Stomach (tissue), 8 donors: ENCODE measurements at regions not wholly inside any gene's neighbourhood (a gene's known extent, or its start where the extent isn't known, plus 50 kb on each side); places are given as distances from the start of the nearest gene placed in this dataset.

Experiments used
- DNase-seq, 2 donors: peaks; one replicate each; pipeline versions ENCODE4 v3.0.0 to v3.0.0-alpha.2; 2013 to 2019
- H3K27ac ChIP-seq, 5 donors: fragments of 200-600 bp in 4 of 5; sonication (generic) in 4 of 5; one replicate each; pipeline ENCODE4 v1.5.1; 2013 to 2019; ENCODE audit warnings: mild to moderate bottlenecking in 1 of 5, moderate library complexity in 1 of 5
- H3K27me3 ChIP-seq, 3 donors: fragments of 200-600 bp; sonication (generic); one replicate each; pipeline ENCODE4 v1.5.1; 2017 to 2019; ENCODE audit warnings: mixed run types in 1 of 3
- H3K36me3 ChIP-seq, 4 donors: fragments of 200-600 bp; sonication (generic); 1 replicate in 3 of 4; 2 replicates in 1 of 4; pipeline ENCODE4 v1.5.1; 2016 to 2019
- H3K4me1 ChIP-seq, 4 donors: fragments of 200-600 bp; sonication (generic); one replicate each; pipeline ENCODE4 v1.5.1; 2016 to 2019
- H3K4me3 ChIP-seq, 4 donors: fragments of 200-600 bp; sonication (generic) in 3 of 4; one replicate each; pipeline ENCODE4 v1.5.1; 2016 to 2019; ENCODE audit warnings: mild to moderate bottlenecking in 1 of 4
- H3K9me3 ChIP-seq, 4 donors: fragments of 200-600 bp; sonication (generic); one replicate each; pipeline ENCODE4 v1.5.1; 2016 to 2019
- EP300 ChIP-seq: sonication (generic); formaldehyde crosslinking; IDR thresholded peaks from one replicate; pipeline ENCODE4 v1.6.1; 2017; ENCODE audit warnings: antibody characterized with exemption
- POLR2A ChIP-seq, 4 donors: fragments of 450-650 bp; IDR thresholded peaks; one replicate each; pipeline ENCODE4 v1.6.1; 2016; ENCODE audit warnings: antibody characterized with exemption in 4 of 4, control low read depth in 2 of 4, mild to moderate bottlenecking in 1 of 4, moderate library complexity in 1 of 4
- POLR2AphosphoS5 ChIP-seq, 3 donors: sonication (generic); formaldehyde crosslinking; IDR thresholded peaks; one replicate each; pipeline ENCODE4 v1.6.1; 2016; ENCODE audit warnings: antibody characterized with exemption in 3 of 3
- WGBS, 5 donors: extraction: QIAGEN DNeasy Blood & Tissue Kit in 3 of 5; methylation state at CpG; one replicate each; pipeline versions ENCODE4 v1.1.5 to v1.1.7; 2013 to 2018; 5-methylcytosine and 5-hydroxymethylcytosine counted together
- intact Hi-C: fragments of 100-400 bp; cut with DNase I; formaldehyde crosslinking; loops from one replicate; pipeline ENCODE4 v1.15.1; 2023; ENCODE audit warnings: low total_unique reads
- TF ChIP-seq, protein P1 (sequence below), 7 experiments: fragments of 450-650 bp in 4 of 7; fragments of 200-600 bp in 3 of 7; sonication (generic) in 3 of 7; IDR thresholded peaks; one replicate each; pipeline ENCODE4 v1.5.1; 2016 to 2019; ENCODE audit warnings: antibody characterized with exemption in 7 of 7, control low read depth in 2 of 7, mild to moderate bottlenecking in 1 of 7
- donor health status: healthy with polysubstance abuse.
- donor health status: Bipolar disorder and iron deficiency.
- donor health status: healthy.

DNA sequence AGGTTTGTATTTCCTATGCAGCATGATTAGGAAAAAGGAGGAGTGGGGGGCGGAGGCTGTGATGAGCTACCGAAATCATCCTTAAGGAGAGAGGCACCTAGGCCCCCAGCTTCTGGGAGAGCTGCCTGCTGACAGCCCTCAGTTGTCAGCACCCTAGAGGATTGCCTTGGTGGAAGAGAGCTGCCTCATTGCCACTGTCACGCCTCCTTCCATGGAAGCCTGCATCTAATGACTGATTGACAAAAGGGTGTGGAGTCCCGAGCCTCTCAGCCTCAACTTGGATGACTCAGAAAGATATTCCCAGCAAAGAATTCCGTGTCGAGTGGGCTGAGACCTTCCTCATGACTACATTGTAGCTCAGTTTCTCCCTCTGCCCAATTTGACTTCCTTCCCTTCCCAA, 320.4 kb upstream of the PROK2 start:
- TF ChIP-seq EP300 (no peak), POLR2AphosphoS5 (IDR thresholded peaks at IDR 0.05) (no peak)
- Histone ChIP-seq H3K27ac (no peak overlapping the region), H3K36me3 (no peaks in the 10 kb centered on the region), H3K9me3 (no peaks in the 10 kb centered on the region), H3K4me1 (peaks cover 9 to 26% (median 17%) of the 10 kb centered on the region in 4 donors), H3K27me3 (peaks cover 0 to 8% (median 0%) of the 10 kb centered on the region in 3 donors), H3K4me3 (no peak overlapping the region)
- WGBS, 5 donors, result 72 to 87% (median 78%) methylated on average over 6 of the region's 6 CpGs
- DNase-seq, result no peak
- intact Hi-C loops, result no loop called here

DNA sequence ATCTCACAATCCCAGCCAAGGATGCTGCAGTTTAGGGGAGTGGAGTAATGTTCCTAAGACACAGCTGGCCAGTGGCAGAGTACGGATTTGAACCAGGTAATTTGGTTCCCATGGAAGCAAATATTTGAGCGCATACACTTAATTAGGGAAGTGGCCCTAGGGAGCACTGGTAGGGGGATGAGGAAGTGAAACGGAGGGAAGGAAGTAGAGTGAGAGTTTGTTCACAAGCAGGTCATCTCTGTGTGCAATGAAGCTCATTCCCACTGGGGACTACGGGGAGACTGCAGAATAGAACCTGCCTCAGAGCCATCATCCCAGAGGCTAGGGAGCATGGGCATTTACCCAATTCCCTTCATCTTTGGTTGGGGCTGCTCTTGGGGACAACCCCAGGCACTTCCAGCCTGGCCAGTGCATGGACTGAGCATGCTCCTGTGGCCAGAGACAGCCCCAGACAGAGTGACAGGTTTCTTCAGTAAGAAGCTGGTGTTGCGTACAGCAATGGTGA, 317.2 kb upstream of the PROK2 start:
- TF ChIP-seq POLR2AphosphoS5 (IDR thresholded peaks at IDR 0.05) (no peak), EP300 (no peak), POLR2A (IDR thresholded peaks at IDR 0.05) (no peak)
- TF ChIP-seq, protein P1, sequence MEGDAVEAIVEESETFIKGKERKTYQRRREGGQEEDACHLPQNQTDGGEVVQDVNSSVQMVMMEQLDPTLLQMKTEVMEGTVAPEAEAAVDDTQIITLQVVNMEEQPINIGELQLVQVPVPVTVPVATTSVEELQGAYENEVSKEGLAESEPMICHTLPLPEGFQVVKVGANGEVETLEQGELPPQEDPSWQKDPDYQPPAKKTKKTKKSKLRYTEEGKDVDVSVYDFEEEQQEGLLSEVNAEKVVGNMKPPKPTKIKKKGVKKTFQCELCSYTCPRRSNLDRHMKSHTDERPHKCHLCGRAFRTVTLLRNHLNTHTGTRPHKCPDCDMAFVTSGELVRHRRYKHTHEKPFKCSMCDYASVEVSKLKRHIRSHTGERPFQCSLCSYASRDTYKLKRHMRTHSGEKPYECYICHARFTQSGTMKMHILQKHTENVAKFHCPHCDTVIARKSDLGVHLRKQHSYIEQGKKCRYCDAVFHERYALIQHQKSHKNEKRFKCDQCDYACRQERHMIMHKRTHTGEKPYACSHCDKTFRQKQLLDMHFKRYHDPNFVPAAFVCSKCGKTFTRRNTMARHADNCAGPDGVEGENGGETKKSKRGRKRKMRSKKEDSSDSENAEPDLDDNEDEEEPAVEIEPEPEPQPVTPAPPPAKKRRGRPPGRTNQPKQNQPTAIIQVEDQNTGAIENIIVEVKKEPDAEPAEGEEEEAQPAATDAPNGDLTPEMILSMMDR (IDR thresholded peaks at IDR 0.05), result no peak
- Histone ChIP-seq H3K27ac (no peak overlapping the region), H3K4me3 (no peak overlapping the region), H3K36me3 (no peaks in the 10 kb centered on the region), H3K9me3 (no peaks in the 10 kb centered on the region), H3K27me3 (peaks cover 0 to 12% (median 0%) of the 10 kb centered on the region in 3 donors), H3K4me1 (peaks cover 9 to 34% (median 15%) of the 10 kb centered on the region in 4 donors)
- peak in 1 of 2 donors; percentile 42 for DNase-seq
- intact Hi-C loops, result no loop called here
- 54 to 69% (median 61%) methylated on average over 5 of the region's 5 CpGs for WGBS, 5 donors

DNA sequence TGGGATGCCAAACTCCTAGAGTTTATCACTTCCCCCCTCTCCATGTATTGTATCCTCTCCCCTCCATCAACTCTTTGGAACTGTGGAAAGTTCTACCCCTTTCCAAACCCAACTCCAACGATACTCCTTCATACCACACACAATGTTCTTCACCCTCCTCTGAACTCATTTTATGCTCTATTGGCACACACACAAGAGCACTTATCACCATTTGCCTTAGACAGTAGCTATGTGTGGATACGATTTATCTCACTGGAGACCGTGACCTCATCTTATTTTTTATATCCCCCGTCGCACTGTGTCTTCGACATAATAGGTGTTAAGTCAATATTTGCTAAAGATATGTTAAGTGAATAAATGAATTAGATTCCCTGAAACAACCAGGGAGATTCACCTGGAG, 316.5 kb upstream of the PROK2 start:
- no peaks in the 10 kb centered on the region for H3K36me3 ChIP-seq
- whole genome bisulfite sequencing, 5 donors, result 31 to 54% (median 35%) methylated on average over 6 of the region's 6 CpGs
- H3K27me3 ChIP-seq, result peaks cover 0 to 12% (median 0%) of the 10 kb centered on the region in 3 donors
- H3K9me3 ChIP-seq, result no peaks in the 10 kb centered on the region
- H3K4me3 ChIP-seq, result no peak overlapping the region
- DNase-seq, result no peak
- intact Hi-C loops, result no loop called here
- TF ChIP-seq, protein P1 (IDR thresholded peaks at IDR 0.05), result no peak
- no peak for TF ChIP-seq POLR2AphosphoS5 (IDR thresholded peaks at IDR 0.05)
- TF ChIP-seq EP300, result no peak
- no peak for TF ChIP-seq POLR2A (IDR thresholded peaks at IDR 0.05)
- H3K27ac ChIP-seq, result peak overlapping the region in 1 of 5 donors; percentile 61
- H3K4me1 ChIP-seq, result peaks cover 9 to 34% (median 15%) of the 10 kb centered on the region in 4 donors

DNA sequence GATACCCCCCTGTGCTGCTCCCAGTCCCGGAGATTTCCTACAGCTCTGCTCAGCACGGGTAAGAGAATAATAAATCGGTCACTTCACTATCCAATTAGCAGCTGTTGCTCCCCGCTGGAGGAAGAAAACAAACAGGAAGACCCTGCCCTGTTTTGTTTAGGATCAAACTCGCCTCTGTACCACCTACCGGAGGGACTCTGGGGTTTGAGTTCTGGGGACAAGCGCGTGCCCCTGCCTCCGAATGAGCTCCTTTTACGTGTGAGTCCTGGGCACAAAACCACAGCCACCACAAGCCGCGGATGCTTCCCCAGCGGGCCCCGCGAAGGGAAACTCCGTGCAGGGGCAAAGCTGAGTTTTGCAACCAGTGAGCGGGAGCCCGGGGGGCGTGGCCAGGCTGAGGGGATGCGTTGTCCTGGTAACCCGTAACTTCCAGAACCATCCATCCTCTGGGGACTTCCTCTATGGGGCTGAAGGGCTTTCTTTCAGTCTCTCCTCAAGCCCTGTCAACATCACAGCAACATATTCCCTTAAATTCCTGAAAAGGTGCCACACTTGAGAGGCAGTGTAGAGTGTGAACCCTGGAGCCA, 315.7 kb upstream of the PROK2 start:
- Histone ChIP-seq H3K4me1 (peaks cover 9 to 34% (median 15%) of the 10 kb centered on the region in 4 donors), H3K9me3 (no peaks in the 10 kb centered on the region), H3K4me3 (peak overlapping the region; percentile 26 to 42 (median 34)), H3K36me3 (no peaks in the 10 kb centered on the region), H3K27ac (peak overlapping the region in 4 of 5 donors; percentile 15 to 68 (median 62)), H3K27me3 (peaks cover 0 to 12% (median 0%) of the 10 kb centered on the region in 3 donors)
- intact Hi-C loops, result no loop called here
- 0 to 16% (median 1%) methylated on average over 6 to 21 of the region's 21 CpGs for WGBS, 5 donors
- TF ChIP-seq EP300 (no peak), POLR2AphosphoS5 (IDR thresholded peaks at IDR 0.05) (peak; percentile 19 to 55 (median 24)), POLR2A (IDR thresholded peaks at IDR 0.05) (no peak)
- DNase-seq, result peak; percentile 75 to 95

DNA sequence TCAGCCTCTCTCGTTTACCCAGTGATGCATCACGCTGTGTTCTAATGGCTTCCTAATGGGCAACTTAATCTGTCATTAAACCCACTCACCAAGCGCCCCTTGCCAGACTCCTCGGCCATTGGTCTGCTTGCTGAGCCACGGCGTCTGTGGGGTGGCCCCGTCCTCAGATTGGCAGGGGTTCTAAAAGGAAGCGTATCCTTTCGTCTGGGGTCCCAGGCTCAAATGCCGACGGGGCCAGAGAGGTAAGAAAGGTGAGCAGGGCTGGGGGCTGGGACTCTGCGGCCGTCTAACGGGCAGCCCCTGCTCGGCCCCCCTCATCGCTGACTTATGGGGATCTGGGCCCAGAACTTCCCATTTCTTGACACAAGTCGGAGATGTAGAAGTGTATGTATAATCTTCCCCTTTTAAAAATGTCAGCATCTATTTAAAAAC, 315.1 kb upstream of the PROK2 start:
- Histone ChIP-seq H3K27me3 (peaks cover 0 to 12% (median 0%) of the 10 kb centered on the region in 3 donors), H3K4me3 (peak overlapping the region; percentile 26 to 42 (median 34)), H3K4me1 (peaks cover 9 to 34% (median 15%) of the 10 kb centered on the region in 4 donors), H3K27ac (peak overlapping the region in 4 of 5 donors; percentile 15 to 68 (median 62)), H3K9me3 (no peaks in the 10 kb centered on the region), H3K36me3 (no peaks in the 10 kb centered on the region)
- intact Hi-C loops, result no loop called here
- TF ChIP-seq EP300 (no peak), POLR2AphosphoS5 (IDR thresholded peaks at IDR 0.05) (no peak), POLR2A (IDR thresholded peaks at IDR 0.05) (no peak)
- TF ChIP-seq, protein P1 (IDR thresholded peaks at IDR 0.05), result no peak
- peak in 1 of 2 donors; percentile 56 for DNase-seq
- 20 to 42% (median 21%) methylated on average over 17 of the region's 17 CpGs for WGBS, 5 donors
